HG03196 (cell line): ENCODE measurements at regions not wholly inside any gene's neighbourhood (a gene's known extent, or its start where the extent isn't known, plus 50 kb on each side); places are given as distances from the start of the nearest gene placed in this dataset.

Experiments
- ATAC-seq: cut with Tn5 transposase; IDR thresholded peaks from one replicate; pipeline ENCODE4 v1.9.1; 2021; ENCODE audit not compliant: unreplicated experiment

- no peak for ATAC-seq
These were observed 260.6 kb upstream of the SASH1 start for GRCh38 chr6:148082044-148082443.

DNA sequence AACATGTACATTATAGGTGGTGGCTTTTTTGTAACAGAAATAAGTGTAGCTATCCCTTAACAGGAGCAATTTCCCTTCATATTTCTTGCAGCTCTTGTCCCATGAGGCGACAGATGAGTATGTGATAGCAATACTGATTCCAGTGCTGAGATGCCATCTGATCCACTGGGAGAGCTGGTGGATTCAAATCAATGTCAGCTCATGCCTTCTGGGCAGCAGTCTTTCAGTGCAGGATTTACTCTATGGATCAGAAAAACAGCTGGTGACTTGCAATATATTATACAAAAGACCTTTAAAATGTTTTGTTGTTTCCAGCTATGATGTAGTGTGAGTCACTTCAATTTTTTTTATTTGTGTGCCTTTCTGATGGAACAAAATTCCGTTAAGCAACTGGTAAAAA lies 259.9 kb upstream of the SASH1 start:
- ATAC-seq, result no peak

- no peak for ATAC-seq
These were observed 256.9 kb upstream of the SASH1 start for GRCh38 chr6:148085631-148086331.

- ATAC-seq, result no peak
These were observed 256.3 kb upstream of the SASH1 start for GRCh38 chr6:148086386-148086785.

- no peak for ATAC-seq
These were observed 255.8 kb upstream of the SASH1 start for GRCh38 chr6:148086843-148087242.

DNA sequence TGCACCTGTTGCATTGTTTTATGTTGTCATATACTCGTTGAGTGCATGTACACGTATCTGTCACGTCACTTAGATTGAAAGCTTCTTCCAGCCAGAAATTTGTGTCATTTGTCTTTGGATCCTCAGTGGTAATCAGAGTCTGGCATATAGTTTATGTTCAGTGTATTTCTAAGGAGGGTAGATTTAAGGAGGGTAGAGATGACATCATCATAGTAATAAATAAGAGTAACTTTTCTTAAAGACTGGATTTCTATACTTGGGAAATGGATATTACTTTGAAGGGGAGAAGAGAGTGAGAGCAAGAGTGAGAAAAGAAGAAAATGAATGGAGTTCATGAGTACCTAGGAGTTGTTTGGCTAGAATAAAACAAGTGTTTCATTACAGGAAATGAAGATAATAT lies 255.0 kb upstream of the SASH1 start:
- no peak for ATAC-seq

DNA sequence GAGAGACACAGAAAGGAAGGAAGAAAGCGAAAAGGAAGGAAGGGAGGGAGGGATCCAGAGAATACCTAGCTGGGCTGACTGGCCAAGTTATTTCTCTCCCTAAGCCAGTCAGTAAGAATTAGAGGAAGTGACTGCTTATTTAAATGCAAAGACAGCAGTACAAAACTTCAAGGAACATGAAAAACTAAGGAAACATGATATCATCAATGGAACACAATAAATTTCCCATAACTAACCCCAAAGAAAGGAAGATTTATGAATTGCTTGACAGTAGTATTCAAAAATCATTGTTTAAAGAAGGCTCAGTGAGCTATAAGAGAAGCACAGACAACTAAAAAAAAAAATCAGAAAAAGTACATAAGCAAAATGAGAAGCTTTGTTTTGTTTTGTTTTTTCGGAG lies 252.3 kb upstream of the SASH1 start:
- no peak for ATAC-seq

DNA sequence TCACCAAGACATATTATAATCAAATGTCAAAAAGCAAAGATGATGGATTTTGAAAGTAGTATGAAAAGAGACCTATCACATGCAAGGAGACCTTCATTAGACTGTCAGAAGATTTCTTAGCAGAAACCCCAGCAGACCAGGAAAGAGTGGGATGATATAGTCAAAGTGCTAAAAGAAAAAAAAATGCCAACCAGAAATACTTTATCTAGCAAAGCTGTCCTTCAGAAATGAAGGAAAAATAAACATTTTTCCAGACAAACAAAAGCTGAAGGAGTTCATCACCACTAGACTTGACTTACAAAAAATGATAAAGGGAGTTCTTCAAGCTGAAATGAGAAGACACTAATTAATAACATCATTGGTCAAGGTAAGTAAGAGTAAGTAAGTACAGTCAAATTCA lies 251.2 kb upstream of the SASH1 start:
- ATAC-seq, result no peak

DNA sequence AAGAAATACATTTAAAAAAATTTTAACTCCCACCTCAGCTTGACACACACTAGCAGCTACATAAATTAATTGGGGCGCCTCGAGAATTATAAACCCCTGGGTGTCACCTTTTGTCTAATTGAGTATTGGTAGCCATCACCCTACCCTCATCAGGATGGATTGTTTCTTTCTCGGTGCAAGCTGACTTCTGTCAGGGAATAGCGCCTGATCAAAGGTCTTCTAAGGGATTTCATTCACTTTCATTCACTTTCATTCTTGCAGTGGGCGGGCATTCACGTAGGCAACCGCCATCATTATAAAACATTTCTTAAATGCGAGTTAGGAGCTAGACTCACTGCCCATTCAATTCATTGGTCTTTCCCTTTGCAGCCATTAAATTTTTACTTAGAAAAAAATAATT lies 239.2 kb upstream of the SASH1 start:
- no peak for ATAC-seq

DNA sequence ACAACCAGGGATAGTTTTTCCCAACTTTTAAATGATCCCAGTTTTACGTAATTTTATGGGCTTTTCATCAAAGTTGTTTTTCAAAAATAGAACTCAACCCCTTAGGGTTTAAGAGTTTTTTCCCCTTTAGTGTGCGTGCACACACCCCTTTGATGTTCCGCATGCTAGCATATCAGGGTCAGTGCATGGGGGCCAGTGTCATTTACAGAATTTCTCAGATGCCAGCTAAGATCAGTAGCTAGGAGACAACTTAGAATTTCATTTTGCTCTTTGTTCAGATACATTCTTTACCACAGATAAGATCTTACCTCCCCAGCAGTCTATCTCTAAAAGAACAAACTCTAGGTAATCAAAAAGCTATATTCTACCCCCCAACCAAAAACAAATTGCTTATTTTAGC lies 238.5 kb upstream of the SASH1 start:
- no peak for ATAC-seq

GRCh38 chr6:148105695-148106094 lies 236.9 kb upstream of the SASH1 start:
- ATAC-seq, result no peak

GRCh38 chr6:148107911-148108310 lies 234.7 kb upstream of the SASH1 start:
- no peak for ATAC-seq

- no peak for ATAC-seq
These were observed 232.9 kb upstream of the SASH1 start for GRCh38 chr6:148109732-148110131.

GRCh38 chr6:148110925-148111324 lies 231.7 kb upstream of the SASH1 start:
- no peak for ATAC-seq

DNA sequence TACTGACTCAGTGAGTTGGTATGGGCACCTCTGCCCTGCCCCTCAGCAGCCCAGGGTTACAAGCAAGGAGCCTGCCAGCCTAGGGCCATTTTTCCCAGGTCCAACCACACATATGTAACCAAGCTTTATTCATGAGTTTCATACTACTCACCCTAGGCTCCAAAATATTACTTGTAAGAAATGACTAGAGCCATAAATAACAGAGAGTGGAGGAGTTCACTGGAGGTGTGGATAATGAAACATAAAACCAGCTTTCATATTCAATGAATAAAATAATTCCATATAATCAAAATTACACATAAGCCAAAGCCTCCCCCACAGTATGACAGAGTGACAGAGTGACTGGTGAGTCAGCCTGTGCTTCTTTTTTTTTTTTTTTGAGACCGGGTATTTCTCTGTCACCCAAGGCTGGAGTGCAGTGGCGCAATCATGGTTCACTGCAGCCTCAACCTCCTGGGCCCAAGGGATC lies 229.8 kb upstream of the SASH1 start:
- ATAC-seq, result no peak

- ATAC-seq, result no peak
These were observed 226.6 kb upstream of the SASH1 start for GRCh38 chr6:148116001-148116400.

- ATAC-seq, result no peak
These were observed 224.4 kb upstream of the SASH1 start for GRCh38 chr6:148118244-148118643.

DNA sequence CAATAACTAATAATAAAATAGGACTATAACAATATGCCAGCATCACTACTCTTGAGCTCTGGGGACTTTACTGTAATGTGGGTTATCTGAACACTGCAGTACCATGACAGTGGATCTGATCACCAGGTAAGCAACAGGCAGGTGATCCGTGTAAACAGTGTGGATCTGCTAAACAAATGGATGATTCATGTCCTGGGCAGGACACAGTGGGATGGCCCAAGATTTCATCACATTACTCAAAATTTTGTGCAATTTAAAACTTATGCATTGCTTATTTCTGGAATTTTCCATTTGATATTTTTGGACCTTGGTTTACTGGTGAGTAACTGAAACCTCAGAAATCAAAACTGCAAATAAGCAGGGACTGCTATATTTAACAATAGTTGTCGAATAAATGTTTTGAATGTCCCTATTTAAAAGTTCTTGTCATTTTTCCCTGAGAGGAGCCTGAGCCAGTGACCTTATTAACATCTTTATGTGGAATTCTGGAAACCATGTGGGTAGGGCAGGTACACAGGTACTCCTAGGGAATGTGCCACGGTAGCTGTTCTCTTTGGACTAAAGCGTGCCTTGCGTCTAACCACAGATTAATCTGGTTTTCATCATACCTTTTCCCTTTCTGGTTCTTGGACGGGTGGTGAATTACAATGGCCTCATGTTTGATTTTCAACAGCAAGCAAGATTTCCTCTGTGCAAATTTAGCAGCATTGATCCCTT lies 214.5 kb upstream of the SASH1 start:
- ATAC-seq, result no peak

DNA sequence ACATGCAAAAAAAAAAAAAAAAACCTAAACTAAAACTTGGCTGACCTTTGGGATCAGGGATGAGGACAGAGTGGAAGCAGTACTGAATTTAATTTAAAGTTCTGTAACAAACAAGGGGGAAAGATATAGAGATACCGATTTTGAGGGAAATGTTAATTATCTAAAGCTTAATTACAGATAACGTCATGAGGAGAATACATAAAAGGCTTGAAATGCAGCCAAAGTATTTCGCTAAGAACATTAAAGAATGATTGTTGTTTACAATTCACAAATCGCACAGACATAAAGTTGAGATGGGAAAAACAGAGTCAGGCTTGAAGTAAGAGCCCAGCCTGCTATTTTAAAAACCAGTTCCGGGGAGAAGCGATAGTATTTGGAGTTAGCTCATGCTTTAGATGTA lies 208.0 kb upstream of the SASH1 start:
- no peak for ATAC-seq

- no peak for ATAC-seq
These were observed 206.1 kb upstream of the SASH1 start for GRCh38 chr6:148136586-148136985.

DNA sequence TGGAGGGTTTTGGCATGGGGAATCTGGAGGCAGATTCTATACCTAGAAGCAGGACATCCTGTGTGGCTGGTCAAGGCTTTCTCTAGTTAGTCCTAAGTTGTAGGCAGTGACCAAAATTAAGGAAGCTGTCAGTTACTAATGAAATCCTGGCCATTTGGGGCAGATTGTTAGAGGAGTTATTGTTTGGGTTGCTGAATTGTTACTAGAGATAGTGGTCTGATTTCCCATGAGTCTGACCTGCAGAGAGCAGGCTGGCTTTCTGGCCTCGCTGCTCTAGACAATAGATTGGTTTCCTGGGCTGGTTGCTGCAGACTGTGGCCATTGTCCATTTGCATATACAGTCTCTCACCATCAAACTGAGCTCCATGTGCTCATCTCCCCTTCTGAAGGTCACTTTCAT lies 205.0 kb upstream of the SASH1 start:
- no peak for ATAC-seq

GRCh38 chr6:148138573-148138972 lies 204.1 kb upstream of the SASH1 start:
- ATAC-seq, result no peak
